WI38 (cell line): ENCODE measurements at regions not wholly inside any gene's neighbourhood (a gene's known extent, or its start where the extent isn't known, plus 50 kb on each side); places are given as distances from the start of the nearest gene placed in this dataset.

ENCODE experiments used
- H3K4me3 ChIP-seq: 2 replicates; pipeline ENCODE4 v1.5.1; 2011; ENCODE audit warnings: low read depth, mild to moderate bottlenecking, control low read depth, low read length
- TF ChIP-seq, protein P1 (sequence below): IDR thresholded peaks from 2 replicates; pipeline ENCODE4 v1.5.1; 2012; ENCODE audit warnings: low read depth, mild to moderate bottlenecking, control low read depth, low read length

- TF ChIP-seq, protein P1, sequence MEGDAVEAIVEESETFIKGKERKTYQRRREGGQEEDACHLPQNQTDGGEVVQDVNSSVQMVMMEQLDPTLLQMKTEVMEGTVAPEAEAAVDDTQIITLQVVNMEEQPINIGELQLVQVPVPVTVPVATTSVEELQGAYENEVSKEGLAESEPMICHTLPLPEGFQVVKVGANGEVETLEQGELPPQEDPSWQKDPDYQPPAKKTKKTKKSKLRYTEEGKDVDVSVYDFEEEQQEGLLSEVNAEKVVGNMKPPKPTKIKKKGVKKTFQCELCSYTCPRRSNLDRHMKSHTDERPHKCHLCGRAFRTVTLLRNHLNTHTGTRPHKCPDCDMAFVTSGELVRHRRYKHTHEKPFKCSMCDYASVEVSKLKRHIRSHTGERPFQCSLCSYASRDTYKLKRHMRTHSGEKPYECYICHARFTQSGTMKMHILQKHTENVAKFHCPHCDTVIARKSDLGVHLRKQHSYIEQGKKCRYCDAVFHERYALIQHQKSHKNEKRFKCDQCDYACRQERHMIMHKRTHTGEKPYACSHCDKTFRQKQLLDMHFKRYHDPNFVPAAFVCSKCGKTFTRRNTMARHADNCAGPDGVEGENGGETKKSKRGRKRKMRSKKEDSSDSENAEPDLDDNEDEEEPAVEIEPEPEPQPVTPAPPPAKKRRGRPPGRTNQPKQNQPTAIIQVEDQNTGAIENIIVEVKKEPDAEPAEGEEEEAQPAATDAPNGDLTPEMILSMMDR, result no peak
- H3K4me3 ChIP-seq, result no peak overlapping the region
Measured at GRCh38 chr2:228507231-228507824, 325.8 kb upstream of the SPHKAP start.

GRCh38 chr2:228503731-228504130, 322.2 kb upstream of the SPHKAP start:
- H3K4me3 ChIP-seq, result no peak overlapping the region
- TF ChIP-seq, protein P1, result no peak

DNA sequence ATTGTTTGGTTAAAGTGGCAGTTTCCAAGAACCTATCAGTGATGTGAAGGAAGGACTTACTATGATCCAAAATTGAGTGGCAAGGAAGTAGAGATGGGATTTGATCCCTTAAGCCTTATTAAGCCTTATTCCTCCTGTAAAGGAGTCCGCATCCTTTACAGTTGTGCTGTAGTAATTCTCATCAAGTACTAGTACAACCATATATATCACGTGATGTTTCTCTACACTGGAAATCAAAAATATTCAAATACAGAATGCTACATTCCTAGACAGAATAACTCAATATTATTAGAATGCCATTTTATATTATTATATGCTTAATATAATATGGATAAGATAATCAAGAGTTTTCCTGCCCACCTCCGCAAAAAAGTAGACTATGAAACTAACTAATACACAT, 312.4 kb upstream of the SPHKAP start:
- TF ChIP-seq, protein P1, result no peak
- H3K4me3 ChIP-seq, result no peak overlapping the region

DNA sequence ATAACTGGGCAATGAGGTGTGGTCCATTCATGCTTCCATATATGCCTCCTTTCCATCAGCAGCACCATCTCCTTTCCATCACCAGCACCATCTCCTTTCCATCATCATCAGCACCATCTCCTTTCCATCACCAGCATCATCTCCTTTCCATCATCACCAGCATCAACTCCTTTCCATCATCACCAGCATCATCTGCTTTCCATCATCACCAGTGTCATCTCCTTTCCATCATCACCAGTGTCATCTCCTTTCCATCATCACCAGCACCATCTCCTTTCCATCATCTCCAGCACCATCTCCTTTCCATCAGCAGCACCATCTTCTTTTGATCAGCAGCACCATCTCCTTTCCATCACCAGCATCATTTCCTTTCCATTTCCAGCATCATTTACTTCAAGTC, 297.5 kb upstream of the SPHKAP start:
- TF ChIP-seq, protein P1, result no peak
- H3K4me3 ChIP-seq, result no peak overlapping the region

GRCh38 chr2:228474466-228474865, 293.0 kb upstream of the SPHKAP start:
- TF ChIP-seq, protein P1, result no peak
- H3K4me3 ChIP-seq, result no peak overlapping the region

GRCh38 chr2:228469721-228470120, 288.2 kb upstream of the SPHKAP start:
- TF ChIP-seq, protein P1, result no peak
- no peak overlapping the region for H3K4me3 ChIP-seq

- H3K4me3 ChIP-seq, result no peak overlapping the region
- TF ChIP-seq, protein P1, result no peak
Measured at GRCh38 chr2:228466851-228467250, 285.4 kb upstream of the SPHKAP start.
